ENCODE measurements at regions not wholly inside any gene's neighbourhood (a gene's known extent, or its start where the extent isn't known, plus 50 kb on each side); places are given as distances from the start of the nearest gene placed in this dataset.

- intact Hi-C loops (cut with DNase I) = no loop called here
- Histone ChIP-seq H3K27ac (no peak overlapping the region), H3K9me3 (no peaks in the 10 kb centered on the region), H3K36me3 (no peaks in the 10 kb centered on the region), H3K4me3 (no peak overlapping the region), H3K27me3 (no peaks in the 10 kb centered on the region), H3K4me1 (no peaks in the 10 kb centered on the region)
- DNase-seq (no peak), ATAC-seq (no peak)
- TF ChIP-seq, protein P1, sequence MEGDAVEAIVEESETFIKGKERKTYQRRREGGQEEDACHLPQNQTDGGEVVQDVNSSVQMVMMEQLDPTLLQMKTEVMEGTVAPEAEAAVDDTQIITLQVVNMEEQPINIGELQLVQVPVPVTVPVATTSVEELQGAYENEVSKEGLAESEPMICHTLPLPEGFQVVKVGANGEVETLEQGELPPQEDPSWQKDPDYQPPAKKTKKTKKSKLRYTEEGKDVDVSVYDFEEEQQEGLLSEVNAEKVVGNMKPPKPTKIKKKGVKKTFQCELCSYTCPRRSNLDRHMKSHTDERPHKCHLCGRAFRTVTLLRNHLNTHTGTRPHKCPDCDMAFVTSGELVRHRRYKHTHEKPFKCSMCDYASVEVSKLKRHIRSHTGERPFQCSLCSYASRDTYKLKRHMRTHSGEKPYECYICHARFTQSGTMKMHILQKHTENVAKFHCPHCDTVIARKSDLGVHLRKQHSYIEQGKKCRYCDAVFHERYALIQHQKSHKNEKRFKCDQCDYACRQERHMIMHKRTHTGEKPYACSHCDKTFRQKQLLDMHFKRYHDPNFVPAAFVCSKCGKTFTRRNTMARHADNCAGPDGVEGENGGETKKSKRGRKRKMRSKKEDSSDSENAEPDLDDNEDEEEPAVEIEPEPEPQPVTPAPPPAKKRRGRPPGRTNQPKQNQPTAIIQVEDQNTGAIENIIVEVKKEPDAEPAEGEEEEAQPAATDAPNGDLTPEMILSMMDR (IDR thresholded peaks at IDR 0.05) = no peak
Observed at GRCh38 chrY:8536277-8536676, 801.0 kb upstream of the TSPY4 start.

DNA sequence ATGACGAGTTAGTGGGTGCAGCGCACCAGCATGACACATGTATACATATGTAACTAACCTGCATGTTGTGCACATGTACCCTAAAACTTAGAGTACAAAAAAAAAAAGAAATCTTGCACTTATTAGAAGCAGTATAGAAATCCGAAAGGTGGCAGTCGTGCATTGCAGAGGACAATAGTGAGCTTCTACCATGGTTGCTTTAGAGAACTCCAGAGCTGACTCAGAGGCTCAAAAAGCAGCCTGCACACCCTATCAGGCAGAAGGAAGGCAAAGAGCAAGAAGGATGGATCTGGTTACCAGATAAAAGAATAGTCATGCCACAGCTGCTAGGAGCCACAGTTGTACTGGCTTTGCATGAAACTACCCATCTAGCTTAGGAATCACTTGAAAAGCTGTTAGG is 796.0 kb upstream of the TSPY4 start:
- H3K36me3 ChIP-seq = no peaks in the 10 kb centered on the region
- TF ChIP-seq, protein P1 (IDR thresholded peaks at IDR 0.05) = no peak
- H3K4me1 ChIP-seq = no peaks in the 10 kb centered on the region
- no peaks in the 10 kb centered on the region for H3K9me3 ChIP-seq
- no peak overlapping the region for H3K27ac ChIP-seq
- intact Hi-C loops (cut with DNase I) = no loop called here
- H3K4me3 ChIP-seq = no peak overlapping the region
- ATAC-seq (no peak), DNase-seq (no peak)
- no peaks in the 10 kb centered on the region for H3K27me3 ChIP-seq

DNA sequence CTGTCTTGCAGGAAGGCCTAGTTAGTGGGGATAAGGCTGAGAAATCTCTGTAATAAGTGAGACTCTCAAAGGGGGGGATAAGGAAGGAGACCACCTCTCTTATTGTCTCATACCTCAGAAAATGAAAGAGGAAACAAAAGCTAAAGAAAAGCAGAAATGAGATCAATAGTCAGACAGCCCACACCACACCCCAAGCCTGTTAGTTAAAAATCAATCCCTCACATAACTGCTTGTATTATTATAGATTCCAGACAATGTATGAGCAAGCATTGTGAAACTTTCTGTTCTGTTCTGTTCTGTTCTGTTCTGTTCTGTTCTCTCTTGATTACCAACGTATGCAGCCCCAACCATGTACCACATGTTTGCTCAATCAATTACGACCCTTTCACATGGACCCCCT is 792.5 kb upstream of the TSPY4 start:
- DNase-seq (no peak), ATAC-seq (no peak)
- TF ChIP-seq, protein P1 (IDR thresholded peaks at IDR 0.05) = no peak
- no peaks in the 10 kb centered on the region for H3K36me3 ChIP-seq
- no peaks in the 10 kb centered on the region for H3K9me3 ChIP-seq
- intact Hi-C loops (cut with DNase I) = no loop called here
- no peaks in the 10 kb centered on the region for H3K4me1 ChIP-seq
- H3K27me3 ChIP-seq = no peaks in the 10 kb centered on the region
- no peak overlapping the region for H3K4me3 ChIP-seq
- H3K27ac ChIP-seq = no peak overlapping the region

- TF ChIP-seq, protein P1 (IDR thresholded peaks at IDR 0.05) = no peak
- no peaks in the 10 kb centered on the region for H3K9me3 ChIP-seq
- H3K4me3 ChIP-seq = no peak overlapping the region
- H3K36me3 ChIP-seq = no peaks in the 10 kb centered on the region
- no peak for DNase-seq
- ATAC-seq = no peak
- no peak overlapping the region for H3K27ac ChIP-seq
- no peaks in the 10 kb centered on the region for H3K4me1 ChIP-seq
- intact Hi-C loops (cut with DNase I) = no loop called here
- no peaks in the 10 kb centered on the region for H3K27me3 ChIP-seq
Observed at GRCh38 chrY:8547931-8548330, 789.3 kb upstream of the TSPY4 start.

DNA sequence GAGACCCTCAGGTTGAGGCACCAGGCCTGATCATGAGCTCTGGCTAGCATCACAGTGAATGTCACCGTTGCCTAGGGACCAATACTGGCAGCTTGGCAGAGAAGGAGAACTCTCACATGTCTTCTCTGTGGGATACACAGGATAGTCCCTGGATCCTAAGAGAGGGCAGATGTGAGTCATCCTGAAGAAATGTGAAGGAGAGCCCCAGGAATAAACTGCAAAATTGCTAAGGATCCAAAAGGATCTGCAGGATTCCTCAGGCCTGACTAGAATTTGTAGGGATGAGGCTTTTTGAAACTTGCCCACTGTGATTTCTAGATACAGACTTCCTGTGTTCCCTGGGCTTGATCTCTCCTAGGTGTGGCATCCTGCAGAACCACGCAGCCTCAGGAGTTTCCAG is 785.9 kb upstream of the TSPY4 start:
- H3K4me1 ChIP-seq = no peaks in the 10 kb centered on the region
- no peak overlapping the region for H3K27ac ChIP-seq
- no peak overlapping the region for H3K4me3 ChIP-seq
- no peak for ATAC-seq
- no peaks in the 10 kb centered on the region for H3K36me3 ChIP-seq
- TF ChIP-seq, protein P1 (IDR thresholded peaks at IDR 0.05) = no peak
- no peak for DNase-seq
- H3K27me3 ChIP-seq = no peaks in the 10 kb centered on the region
- no peaks in the 10 kb centered on the region for H3K9me3 ChIP-seq
- intact Hi-C loops (cut with DNase I) = no loop called here
